HG03045 (cell line): ENCODE measurements at regions not wholly inside any gene's neighbourhood (a gene's known extent, or its start where the extent isn't known, plus 50 kb on each side); places are given as distances from the start of the nearest gene placed in this dataset.
"Not testable (repeated sequence)": the region's sequence is repeated elsewhere in the genome, so short reads cannot be mapped to it uniquely, and the experiment has no call there.

Experiments used
- ATAC-seq: cut with Tn5 transposase; IDR thresholded peaks from one replicate; pipeline ENCODE4 v1.9.1; 2021; ENCODE audit warnings: mild to moderate bottlenecking, moderate library complexity; ENCODE audit not compliant: unreplicated experiment

DNA sequence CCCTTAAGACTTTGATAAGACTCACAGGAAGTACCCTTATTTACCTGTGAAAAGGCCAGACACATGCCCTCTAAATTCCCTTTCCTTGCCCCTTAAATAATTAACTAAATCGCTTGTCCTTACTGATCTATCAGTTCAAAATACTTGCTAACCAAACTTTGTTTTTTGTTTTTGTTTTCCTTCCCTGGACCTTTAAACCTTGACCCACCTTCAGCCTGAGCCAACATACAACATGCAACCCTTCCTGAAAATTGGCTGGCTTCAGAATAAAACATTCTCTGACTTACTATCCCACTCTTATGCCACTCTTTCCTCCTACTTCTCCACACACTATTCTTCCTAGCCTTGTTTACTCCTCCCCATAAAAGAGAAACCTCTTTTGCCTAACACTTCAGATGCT, 448.1 kb upstream of the TRAM1L1 start:
- no peak for ATAC-seq

DNA sequence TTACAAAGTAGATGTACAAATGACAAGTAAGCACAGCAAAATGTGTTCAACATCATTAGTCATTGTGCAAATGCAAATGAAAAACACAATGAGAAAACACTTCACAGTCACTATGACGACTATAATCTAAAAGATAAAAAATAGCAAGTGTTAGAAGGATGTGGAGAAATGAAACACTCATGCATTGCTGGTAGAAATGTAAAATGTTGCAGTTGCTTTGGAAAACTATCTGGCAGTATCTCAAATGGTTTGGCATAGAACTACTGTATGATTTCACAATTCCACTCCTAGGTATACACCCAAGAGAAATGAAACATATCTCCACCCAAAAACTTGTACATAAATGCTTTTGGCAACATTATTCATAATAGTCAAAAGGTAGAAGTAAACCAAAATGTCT, 459.7 kb upstream of the TRAM1L1 start:
- ATAC-seq, result no peak

DNA sequence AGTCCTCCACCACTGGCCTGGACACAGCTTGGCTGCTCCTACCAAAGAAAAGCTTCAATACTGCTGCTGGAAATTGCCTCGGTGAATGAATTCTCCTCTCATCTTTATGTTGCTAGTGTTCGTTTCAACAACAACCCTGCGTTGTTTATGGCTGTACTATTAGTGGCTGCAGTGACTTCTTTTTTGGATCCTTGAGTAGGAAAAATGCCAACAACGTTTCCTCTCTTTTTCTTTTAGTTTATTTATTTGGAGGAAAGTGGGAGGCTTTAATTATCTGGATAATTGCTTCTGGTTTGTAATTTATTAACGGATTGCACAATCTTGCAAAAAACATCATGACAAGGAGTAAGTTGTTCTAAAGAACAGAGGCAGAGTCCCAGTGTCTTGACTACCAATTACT, 464.1 kb upstream of the TRAM1L1 start:
- ATAC-seq, result no peak

DNA sequence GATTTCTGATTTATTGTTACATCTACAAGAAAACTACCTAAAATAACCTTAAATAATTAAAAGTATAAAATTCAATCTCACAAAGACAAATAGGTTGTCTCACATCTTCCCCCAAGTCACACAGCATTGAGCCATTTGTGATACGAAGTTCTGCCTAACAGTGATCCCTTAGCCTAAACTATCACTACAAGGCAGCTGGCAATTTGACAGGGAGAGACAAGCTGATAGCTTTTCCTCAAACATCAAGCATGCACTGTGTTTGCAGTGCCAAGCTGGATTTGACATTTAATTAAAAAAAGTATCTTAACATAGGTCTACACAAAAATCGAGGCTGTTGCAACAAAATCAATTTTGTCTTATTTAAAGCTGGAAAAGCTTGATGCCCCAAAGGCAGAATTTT, 464.7 kb upstream of the TRAM1L1 start:
- no peak for ATAC-seq

DNA sequence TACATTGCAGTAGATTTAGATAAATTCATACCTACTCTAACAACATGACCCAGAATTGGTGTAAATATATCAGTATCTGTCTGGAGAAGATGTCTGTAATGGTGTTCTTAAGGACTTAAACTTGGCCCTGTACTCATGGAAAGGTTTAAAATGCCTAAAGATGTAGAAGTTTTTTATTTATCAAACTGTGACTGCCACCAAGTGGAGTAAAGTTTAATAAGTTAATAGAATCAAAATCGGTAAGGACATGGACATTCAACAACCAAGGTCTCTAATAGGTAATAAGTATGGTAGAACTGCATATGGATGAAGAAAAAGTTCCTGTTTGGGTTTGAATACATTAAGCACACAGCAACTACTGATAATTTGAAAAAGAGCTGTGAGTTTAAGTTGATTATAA, 474.0 kb upstream of the NDST3 start:
- ATAC-seq, result no peak

DNA sequence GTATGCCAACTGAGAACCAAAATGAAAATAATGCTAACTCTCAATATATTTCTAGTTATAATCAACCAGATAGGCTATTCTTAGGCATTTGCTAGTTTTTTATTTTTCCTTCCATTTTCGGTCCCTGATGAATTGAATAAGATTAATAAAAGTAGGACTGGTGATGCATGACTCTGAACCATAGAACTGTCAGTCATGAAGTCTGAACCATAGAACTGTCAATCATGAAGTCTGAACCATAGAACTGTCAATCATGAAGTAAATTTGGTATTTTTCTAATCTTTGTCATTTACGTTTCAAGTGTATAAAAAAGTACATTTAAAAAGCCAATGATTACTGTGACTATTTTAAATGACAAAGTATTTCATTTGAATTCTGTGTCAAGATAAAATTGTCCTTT, 460.2 kb upstream of the NDST3 start:
- no peak for ATAC-seq

DNA sequence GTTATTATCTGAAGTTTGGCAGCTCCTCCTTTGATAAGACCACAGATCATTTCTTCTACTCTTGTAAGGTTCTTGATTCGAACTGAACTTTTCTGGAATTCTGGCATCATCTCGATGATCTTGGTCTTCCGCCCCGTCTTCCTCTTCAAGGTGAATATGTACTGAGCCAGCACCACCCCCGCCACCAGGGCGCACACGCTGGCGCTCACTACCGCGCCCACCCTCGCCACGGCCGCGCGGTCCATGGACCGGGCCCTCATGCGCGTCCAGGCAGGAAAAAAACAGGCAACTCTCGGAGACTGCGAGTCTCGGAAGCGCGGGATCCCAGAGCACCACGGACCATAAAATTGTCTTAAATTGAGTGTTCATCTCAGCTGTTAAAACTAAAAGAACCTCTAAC, 458.4 kb upstream of the NDST3 start:
- no peak for ATAC-seq

DNA sequence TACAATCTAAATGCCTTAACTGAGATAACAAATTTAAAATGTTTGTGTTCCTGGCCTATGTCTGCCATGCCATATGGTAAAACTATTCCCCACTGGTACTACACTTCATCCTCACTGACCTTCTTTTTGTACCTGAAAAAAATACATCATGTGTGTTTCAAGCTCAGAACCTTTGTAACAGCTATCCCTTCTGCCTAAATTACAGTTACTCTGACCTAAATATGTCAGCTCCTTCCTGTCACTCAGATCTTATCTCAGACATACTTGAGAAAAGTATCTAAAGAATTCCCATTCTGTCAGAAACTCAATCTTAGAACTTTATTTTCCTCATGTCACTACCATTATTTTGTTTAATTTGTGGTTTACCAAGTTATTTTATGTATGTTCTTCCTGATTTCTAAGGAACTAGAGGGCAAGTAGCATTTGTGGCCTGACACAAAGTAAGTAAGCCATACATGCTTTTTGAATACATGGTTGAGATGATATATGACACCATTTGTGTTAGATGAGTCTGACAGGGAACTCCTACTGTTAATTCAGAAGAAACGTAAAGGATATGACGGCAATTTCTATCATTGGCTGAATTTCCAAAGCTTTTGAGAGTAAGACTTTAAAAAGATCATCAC, 456.5 kb upstream of the NDST3 start:
- ATAC-seq, result no peak

DNA sequence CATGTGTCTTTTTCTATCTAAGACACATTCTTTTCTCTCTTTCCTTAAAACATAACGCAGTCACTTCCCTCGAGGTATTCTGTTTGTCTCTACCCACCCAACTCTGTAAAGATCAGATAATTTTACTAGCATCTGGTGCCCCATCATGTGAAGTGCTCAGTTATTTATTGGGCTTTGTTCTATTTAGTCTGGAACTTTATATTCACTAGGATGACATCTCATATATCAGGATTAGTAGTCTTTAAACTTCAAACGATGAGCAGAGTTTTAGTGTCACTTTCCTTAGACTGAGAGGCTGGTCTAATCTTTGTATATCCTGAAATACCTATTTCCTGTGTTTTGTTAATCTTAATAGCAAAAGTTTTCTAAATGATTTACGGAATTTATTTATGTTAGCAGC, 445.5 kb upstream of the NDST3 start:
- no peak for ATAC-seq

DNA sequence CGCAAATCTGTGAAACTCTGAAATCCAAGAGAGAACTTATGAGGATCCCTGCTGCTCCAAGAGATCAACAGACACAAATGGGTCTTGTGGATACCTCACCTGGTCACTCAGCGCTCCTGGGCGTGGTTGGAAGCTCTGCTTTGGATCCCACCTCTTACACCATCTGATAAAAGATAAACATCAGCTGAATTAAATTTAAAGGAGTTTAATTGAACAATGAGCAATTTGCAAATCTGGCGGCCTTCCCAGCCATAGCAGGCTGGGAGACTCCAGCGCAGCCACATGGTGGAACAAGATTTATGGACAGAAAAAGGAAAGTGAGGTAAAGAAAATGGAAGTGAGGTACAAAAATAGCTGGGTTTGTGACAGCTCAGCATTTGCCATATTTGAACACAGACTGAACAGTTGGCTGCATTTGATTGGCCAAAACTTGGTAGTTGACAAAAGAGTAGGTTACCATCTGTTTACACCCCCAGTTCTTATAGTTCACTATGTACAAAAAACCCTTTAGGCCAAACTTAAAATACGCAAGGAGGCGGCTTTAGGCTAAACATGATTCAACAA, 437.3 kb upstream of the NDST3 start:
- no peak for ATAC-seq

DNA sequence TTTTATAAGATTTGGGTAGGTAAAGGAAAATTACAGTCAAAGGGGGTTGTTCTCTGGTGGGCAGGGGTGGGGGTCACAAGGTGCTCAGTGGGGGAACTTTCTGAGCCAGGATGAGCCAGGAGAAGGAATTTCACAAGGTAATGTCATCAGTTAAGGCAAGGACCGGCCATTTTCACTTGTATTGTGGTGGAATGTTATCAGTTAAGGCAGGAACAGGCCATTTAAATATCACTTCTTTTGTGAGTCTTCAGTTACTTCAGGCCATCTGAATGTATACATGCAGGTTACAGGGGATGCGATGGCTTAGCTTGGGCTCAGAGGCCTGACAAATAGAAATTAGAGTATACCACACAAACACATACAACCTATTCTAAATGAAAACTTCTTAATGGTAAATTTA, 434.9 kb upstream of the NDST3 start:
- not testable (repeated sequence) for ATAC-seq

DNA sequence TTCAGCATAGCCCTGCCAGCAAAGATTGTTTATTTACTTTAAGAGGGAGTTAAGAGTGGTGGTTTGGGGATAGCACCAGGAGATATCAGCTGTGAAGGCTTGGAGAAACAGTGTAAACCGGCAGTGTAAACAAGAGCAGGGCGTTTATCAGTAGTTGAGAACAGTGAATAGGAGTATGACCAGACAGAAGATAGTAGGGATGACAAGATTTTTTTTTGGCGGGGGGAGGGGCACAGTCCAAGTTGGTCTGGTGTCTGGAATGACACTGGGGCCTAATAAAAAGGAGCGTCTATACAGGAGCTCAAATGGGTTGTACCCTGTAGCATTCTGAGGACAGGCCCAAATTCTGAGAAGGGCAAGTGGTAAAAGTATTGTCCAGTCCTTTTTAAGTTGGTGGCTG, 433.4 kb upstream of the NDST3 start:
- ATAC-seq, result not testable (repeated sequence)

DNA sequence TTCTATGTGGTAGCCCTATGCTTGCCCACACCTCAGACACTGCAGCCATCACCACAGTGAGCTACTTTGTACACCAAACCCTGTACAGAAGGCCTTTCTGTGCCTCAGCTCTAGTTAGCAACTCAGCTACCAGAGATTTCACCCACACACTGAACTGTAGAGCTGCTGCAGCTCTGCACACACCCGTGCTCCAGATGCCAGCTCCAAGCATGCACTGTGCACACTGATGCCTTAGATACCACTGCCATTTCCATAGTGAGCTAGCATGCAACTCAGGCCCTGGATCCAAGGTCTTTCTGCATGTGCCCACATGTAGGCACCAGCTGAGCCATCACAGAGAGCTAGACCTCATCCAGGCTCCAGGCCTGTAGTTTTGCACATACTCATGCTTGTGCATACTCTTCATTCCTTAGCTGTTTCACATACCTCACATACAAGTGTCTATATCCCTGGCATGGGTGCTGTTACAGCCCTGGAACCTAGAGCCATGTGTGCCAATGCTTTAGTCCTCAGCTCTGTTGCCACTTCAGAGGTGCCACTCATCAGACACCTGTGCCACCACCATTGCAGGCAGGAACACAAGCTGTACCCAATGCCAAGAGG, 423.5 kb upstream of the NDST3 start:
- ATAC-seq, result no peak

DNA sequence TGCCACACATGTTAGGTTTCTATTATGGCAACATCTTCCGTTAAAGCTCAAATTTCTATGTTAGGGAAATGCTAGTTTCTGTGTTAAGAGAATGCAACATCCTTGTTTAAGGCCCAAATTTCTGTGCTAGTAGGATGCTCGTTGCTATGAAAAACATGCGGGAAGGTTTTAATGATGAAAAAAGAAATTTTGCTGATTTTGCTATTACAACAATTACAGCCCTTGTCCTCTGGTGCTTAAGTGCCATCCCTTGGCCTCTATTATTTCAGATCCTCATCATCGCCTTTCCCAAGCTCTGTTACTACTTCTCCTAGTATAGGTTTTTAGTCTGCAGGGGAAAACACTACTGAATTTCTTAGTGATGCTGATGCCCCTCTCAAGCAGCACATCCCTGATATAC, 412.6 kb upstream of the NDST3 start:
- ATAC-seq, result no peak

DNA sequence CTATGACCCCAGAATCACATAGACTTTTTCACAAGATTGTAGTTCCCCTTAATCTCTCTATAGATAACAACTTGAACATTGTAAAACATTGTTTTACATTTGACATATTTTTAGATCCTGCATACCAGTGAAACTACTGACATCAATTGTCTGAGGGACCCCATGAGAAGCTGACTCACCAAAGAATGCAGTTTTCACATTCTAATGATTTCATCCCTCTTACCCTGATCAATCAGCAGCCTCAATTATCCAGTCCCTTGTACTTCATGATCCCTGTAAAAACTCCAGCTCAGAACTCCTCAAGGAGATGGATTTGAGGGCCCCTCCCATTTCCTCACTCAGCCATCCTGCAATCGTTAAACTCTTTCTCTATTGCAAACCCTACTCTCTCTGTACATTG, 411.0 kb upstream of the NDST3 start:
- no peak for ATAC-seq

DNA sequence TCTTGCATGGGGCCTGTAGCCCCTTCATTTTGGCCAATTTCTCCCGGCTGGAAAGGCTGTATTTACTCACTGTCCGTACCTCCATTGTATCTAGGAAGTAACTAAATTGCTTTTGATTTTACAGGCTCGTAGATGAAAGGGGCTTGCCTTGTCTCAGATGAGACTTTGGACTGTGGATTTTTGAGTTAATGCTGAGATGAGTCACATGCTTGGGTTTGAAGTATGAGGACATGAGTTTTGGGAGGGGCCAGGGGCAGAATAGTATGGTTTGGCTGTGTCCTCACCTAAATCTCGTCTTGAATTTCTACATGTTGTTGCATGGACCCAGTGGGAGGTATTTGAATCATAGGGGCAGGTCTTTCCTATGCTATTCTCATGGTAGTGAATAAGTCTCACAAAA, 407.6 kb upstream of the NDST3 start:
- ATAC-seq, result no peak

DNA sequence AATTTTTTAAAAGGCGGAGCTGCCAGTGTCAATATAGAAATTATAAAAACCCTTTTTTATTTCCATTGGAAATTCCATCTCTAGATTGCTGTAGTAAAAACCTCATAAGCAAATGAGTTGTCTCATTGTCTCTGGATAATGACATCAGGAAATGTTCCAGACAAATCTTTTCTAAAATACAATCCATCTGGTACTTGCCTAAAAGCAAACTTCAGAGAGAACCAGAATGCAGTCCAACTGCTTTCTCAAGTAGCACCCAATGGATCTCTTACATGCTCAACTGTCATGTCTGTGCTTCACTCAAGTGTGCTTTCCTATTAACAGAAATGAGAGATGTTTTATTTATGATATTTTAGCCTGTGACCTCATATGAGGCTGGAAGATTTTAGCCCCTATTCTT, 399.6 kb upstream of the NDST3 start:
- ATAC-seq, result no peak

DNA sequence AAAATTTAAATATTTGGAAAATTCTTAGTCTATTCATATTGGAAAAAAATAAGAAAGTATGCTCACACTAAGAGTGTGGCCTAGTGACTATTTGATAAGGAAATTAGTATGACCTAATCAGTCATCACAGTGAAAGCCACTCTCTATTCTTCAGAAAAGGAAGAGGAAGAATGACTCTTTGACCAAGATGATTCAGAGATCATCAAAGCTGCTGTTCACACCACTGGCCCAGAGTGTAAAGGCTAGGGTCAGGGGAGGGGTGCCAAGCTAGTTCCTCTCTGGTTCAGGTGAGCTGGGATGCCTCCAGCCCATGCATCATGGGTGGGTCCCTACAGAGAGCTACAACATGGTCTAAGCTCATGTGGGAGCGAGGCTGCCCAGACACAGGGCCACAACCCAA, 396.9 kb upstream of the NDST3 start:
- no peak for ATAC-seq

DNA sequence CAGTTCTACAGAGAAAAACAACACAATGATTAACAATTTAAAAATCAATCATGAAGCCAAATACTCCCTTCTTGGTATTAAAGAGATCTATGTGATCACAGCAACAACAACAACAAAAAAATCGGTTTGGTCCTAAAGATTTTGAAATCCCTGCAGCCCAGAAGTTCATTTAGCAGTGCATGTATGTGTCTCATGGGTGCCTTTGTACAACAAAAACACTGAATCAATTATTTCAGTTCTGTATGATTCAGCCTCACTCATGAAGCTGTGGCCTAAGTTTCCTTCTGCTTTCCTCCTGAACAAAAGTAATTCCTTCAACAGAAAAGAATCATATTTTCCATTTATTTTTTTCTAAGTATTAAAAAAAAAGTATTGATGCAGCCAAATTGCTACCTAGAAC, 393.4 kb upstream of the NDST3 start:
- no peak for ATAC-seq

DNA sequence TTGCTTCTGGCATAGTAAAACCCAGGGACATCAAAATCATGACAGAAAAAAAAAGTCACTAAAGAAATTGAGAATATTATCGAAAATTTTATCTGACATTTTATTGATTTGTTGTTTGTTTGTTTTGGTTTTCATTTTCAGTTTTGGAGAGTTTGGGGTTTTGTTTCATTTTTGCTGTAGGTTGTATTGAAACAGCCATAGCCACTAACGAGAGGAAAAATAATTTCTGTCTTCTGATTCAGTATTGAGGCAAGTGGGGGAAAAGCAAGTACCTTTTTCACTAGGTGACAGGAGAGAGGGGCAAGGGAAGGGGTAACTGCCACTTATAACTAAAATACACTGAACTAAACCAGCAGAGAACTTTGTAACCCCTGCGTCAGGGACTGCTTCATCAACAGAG, 392.8 kb upstream of the NDST3 start:
- no peak for ATAC-seq

DNA sequence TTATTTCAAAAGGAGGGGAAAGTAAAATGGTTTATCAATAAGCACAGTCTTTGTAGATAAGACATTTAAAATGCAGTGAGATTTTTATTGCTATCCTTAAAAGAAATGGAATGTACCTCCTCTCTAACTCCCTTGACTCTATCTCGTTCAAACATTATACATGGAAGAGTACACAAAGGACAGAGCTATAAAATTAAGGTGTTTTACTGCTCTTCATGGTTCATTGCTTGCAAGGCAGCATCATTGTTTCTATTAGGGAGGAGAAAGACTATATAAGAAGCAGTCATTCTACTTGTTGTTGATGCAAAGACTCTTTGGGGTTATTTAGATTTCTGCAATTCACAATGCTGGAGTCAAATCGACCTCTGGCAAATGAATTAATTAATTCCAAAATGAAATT, 380.2 kb upstream of the NDST3 start:
- no peak for ATAC-seq

DNA sequence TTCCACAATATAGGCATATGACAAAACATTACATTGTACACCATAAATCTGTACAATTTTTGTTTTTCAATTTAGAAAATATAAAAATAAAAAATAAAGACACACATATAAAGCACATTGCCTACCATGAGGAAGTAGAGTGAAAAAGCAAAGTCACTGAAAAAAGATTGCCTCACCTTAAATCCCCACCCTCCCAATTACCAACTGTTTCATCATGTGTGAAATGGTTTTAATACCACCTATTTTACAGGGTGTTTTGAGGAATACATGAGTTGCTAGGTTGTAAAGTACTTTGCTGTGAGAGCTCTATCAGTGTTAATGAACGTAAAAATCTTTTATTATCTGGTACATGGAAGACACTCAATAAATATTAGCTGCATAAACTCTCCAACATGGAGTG, 373.6 kb upstream of the NDST3 start:
- ATAC-seq, result no peak
